Panc1 (cell line): ENCODE measurements at regions not wholly inside any gene's neighbourhood (a gene's known extent, or its start where the extent isn't known, plus 50 kb on each side); places are given as distances from the start of the nearest gene placed in this dataset.

Experiments
- ATAC-seq: fragments of 200-7000 bp; cut with Tn5 transposase; 2 replicates; pipeline ENCODE4 v1.9.1; 2020; ENCODE audit warnings: mild to moderate bottlenecking, moderate library complexity
- BruUV-seq: library from RNA; stranded (reverse); fragments of 400-500 nt; replicated peaks from 2 replicates; lab custom pipeline; 2021; lab: Mats Ljungman, UMichigan
- CTCF ChIA-PET: fragments of 300-600 bp; sonication (Branson Sonifier 250); formaldehyde crosslinking; loops from one replicate; lab custom pipeline; 2022; ENCODE audit warnings: antibody characterized with exemption; lab: Charles Lee
- POLR2A ChIA-PET: fragments of 300-600 bp; sonication (Branson Sonifier 250); formaldehyde crosslinking; loops from one replicate; lab custom pipeline; 2022; ENCODE audit warnings: antibody characterized with exemption; lab: Charles Lee
- DNase-seq: peaks from one replicate; pipeline ENCODE4 v3.0.0-alpha.2; 2010; ENCODE audit warnings: low read depth, low spot score
- H3K27ac ChIP-seq: 2 replicates; pipeline ENCODE4 v1.5.1; 2011; ENCODE audit warnings: mild to moderate bottlenecking, low read length, inconsistent platforms
- H3K27me3 ChIP-seq: fragments of 200-500 bp; sonication (Bioruptor generic); 2 replicates; pipeline ENCODE4 v1.6.0; 2014; ENCODE audit warnings: low read length, inconsistent platforms; ENCODE audit not compliant: control insufficient read depth, insufficient read depth
- H3K36me3 ChIP-seq: fragments of 200-500 bp; sonication (Bioruptor generic); 2 replicates; pipeline ENCODE4 v1.5.1; 2014; ENCODE audit warnings: inconsistent platforms, mild to moderate bottlenecking, low read length, moderate library complexity; ENCODE audit not compliant: control insufficient read depth, insufficient read depth
- H3K4me1 ChIP-seq: 2 replicates; pipeline ENCODE4 v1.5.1; 2011; ENCODE audit warnings: inconsistent platforms, mild to moderate bottlenecking, low read length, moderate library complexity; ENCODE audit not compliant: control insufficient read depth, insufficient read depth
- H3K4me3 ChIP-seq, 2 experiments: 2 replicates each; pipeline ENCODE4 v1.5.1; 2011 to 2012; ENCODE audit warnings: low read depth in 2 of 2, low read length in 2 of 2, mild to moderate bottlenecking in 2 of 2, inconsistent platforms in 1 of 2, moderate library complexity in 1 of 2
- H3K9me3 ChIP-seq: fragments of 200-500 bp; sonication (Bioruptor generic); 2 replicates; pipeline ENCODE4 v1.5.1; 2014; ENCODE audit warnings: low read depth, mild to moderate bottlenecking, inconsistent platforms, low read length, moderate library complexity; ENCODE audit not compliant: control insufficient read depth, insufficient read depth
- POLR2AphosphoS5 ChIP-seq: IDR thresholded peaks from 2 replicates; pipeline ENCODE4 v1.6.1; 2012; ENCODE audit warnings: mild to moderate bottlenecking, low read depth, low read length, moderate library complexity
- REST ChIP-seq, 2 experiments: IDR thresholded peaks; 2 replicates each; pipeline ENCODE4 v1.6.1; 2011 to 2012; ENCODE audit warnings: low read depth in 2 of 2, control low read depth in 1 of 2, low read length in 1 of 2, mild to moderate bottlenecking in 1 of 2, moderate library complexity in 1 of 2; ENCODE audit not compliant: insufficient read depth in 1 of 2
- SIN3A ChIP-seq: IDR thresholded peaks from 2 replicates; pipeline ENCODE4 v1.6.1; 2012; ENCODE audit warnings: low read depth, mild to moderate bottlenecking, low read length, moderate library complexity, borderline replicate concordance; ENCODE audit not compliant: insufficient read depth
- TCF7L2 ChIP-seq: IDR thresholded peaks from 2 replicates; pipeline ENCODE4 v1.6.1; 2011; ENCODE audit warnings: mild to moderate bottlenecking, low read depth, low read length, inconsistent platforms
- in situ Hi-C: cut with HindIII; loops from 2 replicates; pipeline ENCODE4 v1.10.0; 2016; ENCODE audit warnings: low sequenced_read_pairs, low pct_unique_long_range_greater_than_20kb
- intact Hi-C: fragments of 100-400 bp; cut with micrococcal nuclease; formaldehyde crosslinking; loops from one replicate; pipeline ENCODE4 v1.10.0; 2022; ENCODE audit not compliant: unreplicated experiment
- TF ChIP-seq, protein P1 (sequence below): fragments of 450-650 bp; IDR thresholded peaks from 2 replicates; pipeline ENCODE4 v1.5.1; 2017; ENCODE audit warnings: mild to moderate bottlenecking

- Histone ChIP-seq H3K4me3 (no peak overlapping the region), H3K4me1 (no peaks in the 10 kb centered on the region), H3K36me3 (no peaks in the 10 kb centered on the region), H3K27me3 (no peaks in the 10 kb centered on the region), H3K9me3 (no peaks in the 10 kb centered on the region), H3K27ac (no peak overlapping the region)
- intact Hi-C loops (no loop called here), in situ Hi-C loops (no loop called here)
- no peak for TF ChIP-seq POLR2AphosphoS5
- TF ChIP-seq, protein P1, sequence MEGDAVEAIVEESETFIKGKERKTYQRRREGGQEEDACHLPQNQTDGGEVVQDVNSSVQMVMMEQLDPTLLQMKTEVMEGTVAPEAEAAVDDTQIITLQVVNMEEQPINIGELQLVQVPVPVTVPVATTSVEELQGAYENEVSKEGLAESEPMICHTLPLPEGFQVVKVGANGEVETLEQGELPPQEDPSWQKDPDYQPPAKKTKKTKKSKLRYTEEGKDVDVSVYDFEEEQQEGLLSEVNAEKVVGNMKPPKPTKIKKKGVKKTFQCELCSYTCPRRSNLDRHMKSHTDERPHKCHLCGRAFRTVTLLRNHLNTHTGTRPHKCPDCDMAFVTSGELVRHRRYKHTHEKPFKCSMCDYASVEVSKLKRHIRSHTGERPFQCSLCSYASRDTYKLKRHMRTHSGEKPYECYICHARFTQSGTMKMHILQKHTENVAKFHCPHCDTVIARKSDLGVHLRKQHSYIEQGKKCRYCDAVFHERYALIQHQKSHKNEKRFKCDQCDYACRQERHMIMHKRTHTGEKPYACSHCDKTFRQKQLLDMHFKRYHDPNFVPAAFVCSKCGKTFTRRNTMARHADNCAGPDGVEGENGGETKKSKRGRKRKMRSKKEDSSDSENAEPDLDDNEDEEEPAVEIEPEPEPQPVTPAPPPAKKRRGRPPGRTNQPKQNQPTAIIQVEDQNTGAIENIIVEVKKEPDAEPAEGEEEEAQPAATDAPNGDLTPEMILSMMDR: no peak
- no peak for TF ChIP-seq SIN3A
- TF ChIP-seq TCF7L2: no peak
- no peak for TF ChIP-seq REST (IDR thresholded peaks at IDR 0.05; ENCODE audit: insufficient read depth in 1 of 2, low read depth in 2 of 2, low read length in 1 of 2)
- no peak for ATAC-seq
- DNase-seq: no peak
- CTCF ChIA-PET: interaction anchor here (0.6 kb wide), 1 partner anchor 22 kb away, joined by 3 read pairs; no protein-coding TSS in a partner anchor
- POLR2A ChIA-PET: no interaction called here
- BruUV-seq: no TSS peak
These were observed 127.5 kb upstream of the DAPK1 start for GRCh38 chr9:87370049-87370685.

GRCh38 chr9:87371795-87372355, 125.8 kb upstream of the DAPK1 start:
- H3K9me3 ChIP-seq: no peaks in the 10 kb centered on the region
- no peaks in the 10 kb centered on the region for H3K4me1 ChIP-seq
- H3K27me3 ChIP-seq: no peaks in the 10 kb centered on the region
- no peak overlapping the region for H3K27ac ChIP-seq
- intact Hi-C loops (no loop called here), in situ Hi-C loops (no loop called here)
- ATAC-seq (no peak), DNase-seq (no peak)
- no peak for TF ChIP-seq POLR2AphosphoS5
- CTCF ChIA-PET: no interaction called here
- no peak overlapping the region for H3K4me3 ChIP-seq
- H3K36me3 ChIP-seq: no peaks in the 10 kb centered on the region
- POLR2A ChIA-PET: no interaction called here
- BruUV-seq: no TSS peak

DNA sequence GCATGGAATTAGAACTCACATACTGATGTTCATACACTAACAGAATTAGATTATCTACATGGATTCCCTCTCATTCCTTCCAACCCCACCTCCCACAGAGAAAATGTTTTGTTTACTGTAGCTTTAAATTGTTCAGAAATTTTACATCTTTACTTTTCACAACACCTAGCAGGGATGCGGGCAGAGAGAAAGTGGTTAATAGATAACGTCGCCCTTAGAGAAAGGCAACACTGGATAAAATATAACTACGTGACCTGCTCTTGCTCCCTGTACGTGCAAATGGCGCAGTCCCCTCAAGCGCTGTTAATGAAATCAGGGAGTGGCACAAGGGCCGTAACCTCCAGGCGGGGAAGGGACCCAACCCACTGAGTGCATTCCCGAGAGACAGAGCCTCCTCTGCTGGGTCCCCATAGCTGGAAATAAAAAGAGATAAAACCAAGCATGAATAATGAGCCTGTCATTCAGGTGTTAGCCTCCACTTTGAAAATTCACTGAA, 125.3 kb upstream of the DAPK1 start:
- no peaks in the 10 kb centered on the region for H3K27me3 ChIP-seq
- DNase-seq: no peak
- H3K9me3 ChIP-seq: no peaks in the 10 kb centered on the region
- no TSS peak for BruUV-seq
- ChIA-PET CTCF (no interaction called here), POLR2A (no interaction called here)
- H3K4me3 ChIP-seq: no peak overlapping the region
- intact Hi-C loops (no loop called here), in situ Hi-C loops (no loop called here)
- H3K27ac ChIP-seq: no peak overlapping the region
- H3K4me1 ChIP-seq: no peaks in the 10 kb centered on the region
- no peak for ATAC-seq
- no peaks in the 10 kb centered on the region for H3K36me3 ChIP-seq
- TF ChIP-seq TCF7L2: no peak
- no peak for TF ChIP-seq SIN3A
- TF ChIP-seq POLR2AphosphoS5: no peak
- TF ChIP-seq, protein P1: no peak
- TF ChIP-seq REST (IDR thresholded peaks at IDR 0.05; ENCODE audit: insufficient read depth in 1 of 2, low read depth in 2 of 2, low read length in 1 of 2): no peak
